HFF-Myc (cell line): ENCODE measurements at regions not wholly inside any gene's neighbourhood (a gene's known extent, or its start where the extent isn't known, plus 50 kb on each side); places are given as distances from the start of the nearest gene placed in this dataset.

Source experiments
- DNase-seq: peaks from one replicate; pipeline ENCODE4 v3.0.0-alpha.2; 2011; ENCODE audit warnings: low read depth; ENCODE audit errors: extremely low read depth
- H3K4me3 ChIP-seq: replicated peaks from 2 replicates; pipeline ENCODE4 v1.5.1; 2011; ENCODE audit warnings: low read depth, mild to moderate bottlenecking, control low read depth, low read length
- TF ChIP-seq, protein P1 (sequence below): IDR thresholded peaks from 2 replicates; pipeline ENCODE4 v1.5.1; 2012; ENCODE audit warnings: mild to moderate bottlenecking, low read depth, low read length, control low read depth; ENCODE audit errors: missing control alignments

DNA sequence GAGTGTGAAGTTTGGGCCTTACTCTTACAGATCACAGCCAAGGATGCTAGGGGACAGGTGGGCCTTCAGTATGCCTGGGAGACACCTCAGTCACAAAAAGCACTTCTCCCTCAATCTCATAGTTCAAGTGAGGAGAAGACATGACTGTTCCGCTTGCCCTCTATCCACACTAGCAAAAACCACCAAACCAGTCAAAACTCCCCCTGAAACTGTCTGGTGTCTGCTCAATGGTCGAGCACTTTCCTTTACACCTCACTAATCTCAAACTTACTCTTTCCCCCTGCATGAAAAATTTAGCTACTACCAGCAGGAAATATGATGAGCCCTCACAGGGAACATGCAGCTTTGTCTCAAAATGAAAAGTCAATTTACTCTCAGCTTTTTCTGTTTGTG is 232.2 kb downstream of the TRIB2 start:
- TF ChIP-seq, protein P1, sequence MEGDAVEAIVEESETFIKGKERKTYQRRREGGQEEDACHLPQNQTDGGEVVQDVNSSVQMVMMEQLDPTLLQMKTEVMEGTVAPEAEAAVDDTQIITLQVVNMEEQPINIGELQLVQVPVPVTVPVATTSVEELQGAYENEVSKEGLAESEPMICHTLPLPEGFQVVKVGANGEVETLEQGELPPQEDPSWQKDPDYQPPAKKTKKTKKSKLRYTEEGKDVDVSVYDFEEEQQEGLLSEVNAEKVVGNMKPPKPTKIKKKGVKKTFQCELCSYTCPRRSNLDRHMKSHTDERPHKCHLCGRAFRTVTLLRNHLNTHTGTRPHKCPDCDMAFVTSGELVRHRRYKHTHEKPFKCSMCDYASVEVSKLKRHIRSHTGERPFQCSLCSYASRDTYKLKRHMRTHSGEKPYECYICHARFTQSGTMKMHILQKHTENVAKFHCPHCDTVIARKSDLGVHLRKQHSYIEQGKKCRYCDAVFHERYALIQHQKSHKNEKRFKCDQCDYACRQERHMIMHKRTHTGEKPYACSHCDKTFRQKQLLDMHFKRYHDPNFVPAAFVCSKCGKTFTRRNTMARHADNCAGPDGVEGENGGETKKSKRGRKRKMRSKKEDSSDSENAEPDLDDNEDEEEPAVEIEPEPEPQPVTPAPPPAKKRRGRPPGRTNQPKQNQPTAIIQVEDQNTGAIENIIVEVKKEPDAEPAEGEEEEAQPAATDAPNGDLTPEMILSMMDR = no peak
- no peak overlapping the region for H3K4me3 ChIP-seq
- DNase-seq = no peak

DNA sequence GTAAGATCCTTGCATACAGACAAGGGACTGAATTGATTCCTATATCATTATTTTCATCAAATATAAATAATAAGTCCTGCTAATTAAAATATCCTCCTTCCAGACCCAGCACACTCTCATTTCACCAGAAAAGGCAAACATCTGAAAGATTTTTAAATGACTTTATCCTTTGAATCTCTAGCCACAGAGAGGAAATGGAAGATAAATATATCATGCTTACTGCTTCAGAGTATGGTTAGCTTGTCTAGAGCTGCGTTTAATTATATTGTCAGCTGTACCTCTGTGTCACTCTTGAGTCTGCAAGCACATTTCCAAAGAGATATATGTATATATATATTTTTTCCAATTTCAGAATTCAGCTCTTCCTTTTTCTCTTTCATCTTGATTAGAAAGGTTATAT is 232.7 kb downstream of the TRIB2 start:
- TF ChIP-seq, protein P1 = no peak
- H3K4me3 ChIP-seq = no peak overlapping the region
- DNase-seq = no peak

DNA sequence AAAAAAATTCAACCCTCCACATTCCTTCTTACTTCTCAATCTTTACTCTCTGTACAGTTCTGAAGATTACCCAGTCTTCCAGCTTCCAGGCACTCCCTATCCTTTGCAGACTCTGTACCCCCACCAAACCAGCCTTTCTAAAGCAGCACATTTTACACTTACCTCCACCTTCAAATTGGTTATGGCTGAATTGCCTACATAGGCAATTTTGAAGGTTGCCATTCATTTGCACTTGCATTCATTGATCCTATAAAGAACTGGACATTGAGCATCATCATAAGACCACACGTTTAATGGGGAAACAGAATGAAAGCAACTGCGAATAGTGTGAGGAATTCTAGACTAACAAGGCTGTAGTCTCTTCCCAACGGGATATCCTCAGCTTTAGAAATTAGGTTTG is 233.4 kb downstream of the TRIB2 start:
- no peak for DNase-seq
- H3K4me3 ChIP-seq = no peak overlapping the region
- TF ChIP-seq, protein P1 = no peak

DNA sequence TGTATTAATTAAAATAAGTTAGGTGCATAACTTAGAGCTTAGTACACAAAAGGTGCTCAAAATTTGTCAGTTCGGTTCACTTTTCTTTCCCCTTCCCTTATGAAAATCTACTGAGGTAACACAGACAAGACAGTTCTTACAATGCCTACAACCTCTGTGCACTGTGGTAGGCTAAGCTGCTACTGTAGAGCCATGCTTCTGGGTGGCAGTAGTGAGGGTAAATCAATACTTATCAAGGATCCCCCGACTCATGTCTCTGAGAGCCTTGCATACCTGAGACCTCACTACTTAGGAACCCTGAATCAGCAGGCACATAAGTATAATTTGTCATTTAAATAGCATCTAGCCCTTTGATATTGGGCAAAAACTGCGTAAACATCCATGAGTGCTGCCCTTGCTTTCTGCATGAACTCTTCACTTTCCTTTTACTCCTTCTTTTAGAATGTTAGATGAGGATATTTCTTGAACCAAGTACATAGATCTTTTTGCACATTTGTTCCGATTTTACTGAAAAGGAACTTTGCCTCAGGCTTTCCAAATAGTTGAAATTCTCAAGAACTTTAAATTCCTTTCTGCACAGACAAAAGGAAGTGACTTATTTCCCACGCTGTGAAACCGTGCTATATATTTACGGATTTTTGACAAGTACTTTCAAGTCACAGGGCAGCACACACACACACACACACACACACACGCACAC is 234.4 kb downstream of the TRIB2 start:
- peak; percentile 52 for DNase-seq
- TF ChIP-seq, protein P1 = no peak
- H3K4me3 ChIP-seq = no peak overlapping the region

DNA sequence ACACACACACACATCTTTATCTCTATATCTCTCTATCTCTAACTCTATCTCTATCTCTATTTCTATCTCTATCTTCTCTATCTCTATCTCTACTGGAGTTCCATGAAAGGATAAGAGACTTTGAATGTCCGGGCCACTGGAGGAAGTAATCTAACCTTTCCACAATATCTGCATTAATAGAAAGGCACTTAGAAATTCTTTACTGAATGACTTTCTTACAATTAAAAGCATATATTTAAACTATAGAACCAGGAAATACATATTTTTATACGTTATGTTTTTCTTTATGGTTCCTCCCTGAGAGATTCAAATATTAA is 234.9 kb downstream of the TRIB2 start:
- no peak for DNase-seq
- TF ChIP-seq, protein P1 = no peak
- H3K4me3 ChIP-seq = no peak overlapping the region

DNA sequence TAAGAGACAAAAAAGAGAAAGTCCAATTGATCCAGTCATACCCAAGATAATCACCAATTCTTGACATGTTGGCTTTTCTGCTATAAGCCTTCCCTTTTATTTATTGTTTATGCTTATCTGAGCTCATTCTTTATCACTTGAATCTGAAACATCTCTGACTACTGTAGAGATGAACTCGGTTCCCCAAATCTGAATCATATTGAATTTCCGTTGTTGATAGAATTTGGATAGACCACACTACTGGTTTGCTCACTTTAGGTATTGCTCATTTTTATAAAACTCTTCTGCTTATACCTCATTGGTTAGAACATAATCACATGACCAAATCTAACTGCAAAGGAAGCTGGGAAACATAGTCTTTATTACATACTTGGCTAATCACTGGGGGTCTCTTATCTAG is 236.9 kb downstream of the TRIB2 start:
- no peak for DNase-seq
- no peak overlapping the region for H3K4me3 ChIP-seq
- TF ChIP-seq, protein P1 = no peak

DNA sequence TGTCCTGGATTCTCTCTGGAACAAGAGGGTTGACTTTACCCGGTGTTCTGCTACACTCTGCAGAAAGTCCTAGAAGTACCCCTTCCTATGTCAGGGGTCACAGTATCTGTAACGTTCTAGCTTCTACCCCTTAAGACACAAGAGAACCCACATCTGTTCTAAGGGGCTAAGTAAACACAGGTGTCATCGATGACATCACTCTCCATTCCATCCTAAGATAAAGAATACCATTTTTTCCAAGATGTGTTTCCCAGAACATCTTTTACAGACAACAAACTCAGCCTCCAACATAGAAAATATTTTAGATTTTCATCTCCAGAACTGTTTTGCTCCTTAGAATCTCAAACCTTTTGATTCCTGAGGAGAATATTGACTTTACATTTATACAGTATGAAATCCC is 239.1 kb downstream of the TRIB2 start:
- H3K4me3 ChIP-seq = no peak overlapping the region
- TF ChIP-seq, protein P1 = no peak
- no peak for DNase-seq
